ENCODE measurements at regions not wholly inside any gene's neighbourhood (a gene's known extent, or its start where the extent isn't known, plus 50 kb on each side); places are given as distances from the start of the nearest gene placed in this dataset.
"Not testable (repeated sequence)": the region's sequence is repeated elsewhere in the genome, so short reads cannot be mapped to it uniquely, and the experiment has no call there.

GRCh38 chr17:64726025-64726424 is 63.9 kb upstream of the SMURF2 start:
- not testable (repeated sequence) for DNase-seq (ENCODE audit: low spot score)

GRCh38 chr17:64724246-64724645 is 62.1 kb upstream of the SMURF2 start:
- DNase-seq (ENCODE audit: low spot score): peak; percentile 69

- no peak for DNase-seq (ENCODE audit: low spot score)
These were observed 61.7 kb upstream of the SMURF2 start for GRCh38 chr17:64723781-64724180.

- DNase-seq (ENCODE audit: low spot score): not testable (repeated sequence)
These were observed 59.4 kb upstream of the SMURF2 start for GRCh38 chr17:64721556-64721955.

GRCh38 chr17:64720253-64720652 is 58.1 kb upstream of the SMURF2 start:
- DNase-seq (ENCODE audit: low spot score): not testable (repeated sequence)

- not testable (repeated sequence) for DNase-seq (ENCODE audit: low spot score)
These were observed 57.4 kb upstream of the SMURF2 start for GRCh38 chr17:64719517-64719916.

GRCh38 chr17:64718816-64719215 is 56.7 kb upstream of the SMURF2 start:
- DNase-seq (ENCODE audit: low spot score): not testable (repeated sequence)

- no peak for DNase-seq (ENCODE audit: low spot score)
These were observed 56.0 kb upstream of the SMURF2 start for GRCh38 chr17:64718058-64718457.

- DNase-seq (ENCODE audit: low spot score): not testable (repeated sequence)
These were observed 54.4 kb upstream of the SMURF2 start for GRCh38 chr17:64716496-64716895.

GRCh38 chr17:64713786-64714185 is 51.7 kb upstream of the SMURF2 start:
- DNase-seq (ENCODE audit: low spot score): not testable (repeated sequence)

- not testable (repeated sequence) for DNase-seq (ENCODE audit: low spot score)
These were observed 50.6 kb upstream of the SMURF2 start for GRCh38 chr17:64712557-64713351.

Measured in A172 (cell line).